ENCODE measurements at regions not wholly inside any gene's neighbourhood (a gene's known extent, or its start where the extent isn't known, plus 50 kb on each side); places are given as distances from the start of the nearest gene placed in this dataset.

DNA sequence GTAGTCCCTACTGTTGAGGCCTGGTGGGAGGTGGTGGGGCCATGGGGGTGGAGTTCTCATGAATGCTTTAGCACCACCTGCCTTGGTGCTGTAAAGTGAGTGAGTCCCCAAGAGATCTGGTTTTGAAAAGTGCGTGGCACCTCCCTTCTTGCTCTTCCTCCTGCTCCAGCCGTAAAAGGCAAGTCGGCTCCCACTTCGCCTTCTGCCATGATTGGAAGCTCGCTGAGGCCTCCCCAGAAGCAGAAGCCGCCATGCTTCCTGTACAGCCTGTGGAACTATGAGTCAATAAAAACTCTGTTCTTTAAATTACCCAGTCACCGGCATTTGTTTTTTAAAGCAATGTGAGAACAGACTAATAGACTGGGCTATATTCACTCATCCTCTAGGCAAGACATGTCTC lies 141.3 kb upstream of the ALKAL2 start:
- FAIRE-seq, result no peak
- Histone ChIP-seq H3K4ac (replicated peaks; ENCODE audit: insufficient read length, low read depth, low read length) (no peak overlapping the region), H3K9me3 (ENCODE audit: insufficient read depth in 2 of 2, low read depth in 1 of 2, low read length in 1 of 2) (no peaks in the 10 kb centered on the region), H3K79me2 (ENCODE audit: control insufficient read depth in 1 of 2, insufficient read depth in 2 of 2, low read length in 2 of 2) (no peaks in the 10 kb centered on the region), H3K23me2 (ENCODE audit: low read depth, low read length) (no peaks in the 10 kb centered on the region), H2BK12ac (ENCODE audit: low read depth, low read length) (no peak overlapping the region), H3K27me3 (replicated peaks in 1 of 4; ENCODE audit: control insufficient read depth in 3 of 4, extremely low read depth in 1 of 4, insufficient read depth in 3 of 4, low read length in 3 of 4) (no peaks in the 10 kb centered on the region), H3K27ac (ENCODE audit: low read depth, low read length) (no peak overlapping the region), H2BK15ac (ENCODE audit: low read length) (no peak overlapping the region), H4K8ac (ENCODE audit: extremely low read depth, insufficient read depth, low read length) (no peak overlapping the region), H4K20me1 (replicated peaks in 1 of 2; ENCODE audit: control insufficient read depth in 1 of 2, insufficient read depth in 2 of 2, low read length in 2 of 2) (no peaks in the 10 kb centered on the region), H3K4me3 (ENCODE audit: extremely low read depth in 1 of 4, insufficient read depth in 2 of 4, low read depth in 3 of 4, low read length in 4 of 4) (no peak overlapping the region), H3K23ac (ENCODE audit: insufficient read length) (no peak overlapping the region), H4K5ac (ENCODE audit: insufficient read length, low read depth, low read length) (no peak overlapping the region), H2BK20ac (ENCODE audit: low read length) (no peak overlapping the region), H2BK120ac (replicated peaks; ENCODE audit: low read depth, low read length) (no peak overlapping the region), H2AK5ac (ENCODE audit: low read depth, low read length) (no peak overlapping the region), H3K4me2 (ENCODE audit: insufficient read depth in 1 of 2, low read depth in 2 of 2, low read length in 2 of 2) (no peak overlapping the region), H3K36me3 (ENCODE audit: control insufficient read depth in 2 of 4, insufficient read depth in 4 of 4, low read length in 3 of 4) (no peaks in the 10 kb centered on the region), H4K91ac (replicated peaks; ENCODE audit: insufficient read length, low read length) (no peak overlapping the region), H3K9ac (replicated peaks in 1 of 4; ENCODE audit: extremely low read depth in 1 of 4, low read depth in 3 of 4, low read length in 3 of 4) (no peak overlapping the region), H3K4me1 (replicated peaks in 1 of 4; ENCODE audit: control insufficient read depth in 3 of 4, insufficient read depth in 4 of 4, low read length in 3 of 4) (peaks cover 0 to 5% (median 4%) of the 10 kb centered on the region in 4 experiments; a peak in 3 of 7 replicates), H3K14ac (ENCODE audit: insufficient read length) (no peak overlapping the region), H3K56ac (replicated peaks; ENCODE audit: insufficient read length, low read depth, low read length) (no peak overlapping the region), H2AFZ (ENCODE audit: low read length) (no peak overlapping the region), H3K18ac (ENCODE audit: extremely low read depth, low read length) (no peak overlapping the region), H3K79me1 (ENCODE audit: low read depth, low read length) (no peaks in the 10 kb centered on the region), H2BK5ac (ENCODE audit: low read depth, low read length) (no peak overlapping the region)
- ChIA-PET POLR2A (ENCODE audit: partially characterized antibody) (no interaction called here), CTCF (ENCODE audit: partially characterized antibody) (no interaction called here)
- WGBS, 2 experiments (ENCODE audit: extremely low coverage in 1 of 2, insufficient coverage in 1 of 2, insufficient read length in 1 of 2, insufficient replicate concordance in 2 of 2, low coverage in 1 of 2, low lambda C conversion rate in 2 of 2, missing lambda C conversion rate in 1 of 2), result 96% methylated on average over 7 of the region's 7 CpGs; no CpG with 5 or more reads in 1 of the 2 experiments
- no peak for TF ChIP-seq TCF12 (IDR thresholded peaks at IDR 0.05; ENCODE audit: low read depth, low read length)
- TF ChIP-seq SP1 (IDR thresholded peaks at IDR 0.05; ENCODE audit: low read depth, low read length), result no peak
- TF ChIP-seq YY1 (IDR thresholded peaks at IDR 0.05; ENCODE audit: low read depth, low read length), result no peak
- no peak for TF ChIP-seq BACH1 (IDR thresholded peaks at IDR 0.05; ENCODE audit: low read length)
- TF ChIP-seq NRF1 (IDR thresholded peaks at IDR 0.05; ENCODE audit: low read depth, low read length), result no peak
- no peak for TF ChIP-seq HDAC6 (IDR thresholded peaks at IDR 0.05; ENCODE audit: low read depth, low read length)
- TF ChIP-seq SP2 (IDR thresholded peaks at IDR 0.05; ENCODE audit: low read length), result no peak
- TF ChIP-seq, protein P1, sequence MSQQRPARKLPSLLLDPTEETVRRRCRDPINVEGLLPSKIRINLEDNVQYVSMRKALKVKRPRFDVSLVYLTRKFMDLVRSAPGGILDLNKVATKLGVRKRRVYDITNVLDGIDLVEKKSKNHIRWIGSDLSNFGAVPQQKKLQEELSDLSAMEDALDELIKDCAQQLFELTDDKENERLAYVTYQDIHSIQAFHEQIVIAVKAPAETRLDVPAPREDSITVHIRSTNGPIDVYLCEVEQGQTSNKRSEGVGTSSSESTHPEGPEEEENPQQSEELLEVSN (IDR thresholded peaks at IDR 0.05), result no peak
- DNase-seq (ENCODE audit: low read depth in 1 of 2, low spot score in 2 of 2), result no peak
